ENCODE measurements at regions not wholly inside any gene's neighbourhood (a gene's known extent, or its start where the extent isn't known, plus 50 kb on each side); places are given as distances from the start of the nearest gene placed in this dataset.

- TF ChIP-seq ZNF24 (IDR thresholded peaks at IDR 0.05) (no peak), ELK4 (CRISPR knock-in tag; IDR thresholded peaks at IDR 0.05; ENCODE audit: borderline replicate concordance) (no peak), HCFC1 (IDR thresholded peaks at IDR 0.05; ENCODE audit: low read depth, low read length) (no peak), ZNF564 (CRISPR knock-in tag; IDR thresholded peaks at IDR 0.05) (no peak), HOMEZ (CRISPR knock-in tag; IDR thresholded peaks at IDR 0.05; ENCODE audit: low read depth) (no peak), KDM2A (CRISPR knock-in tag; IDR thresholded peaks at IDR 0.05; ENCODE audit: borderline replicate concordance, low read depth) (no peak), PCBP2 (optimal IDR thresholded peaks at IDR 0.05; ENCODE audit: low read depth, low read length, poor library complexity, severe bottlenecking) (no peak), MTA1 (CRISPR knock-in tag; IDR thresholded peaks at IDR 0.05; ENCODE audit: borderline replicate concordance) (no peak), ZKSCAN1 (IDR thresholded peaks at IDR 0.05; ENCODE audit: low read length) (no peak)
- TF ChIP-seq, protein P1, sequence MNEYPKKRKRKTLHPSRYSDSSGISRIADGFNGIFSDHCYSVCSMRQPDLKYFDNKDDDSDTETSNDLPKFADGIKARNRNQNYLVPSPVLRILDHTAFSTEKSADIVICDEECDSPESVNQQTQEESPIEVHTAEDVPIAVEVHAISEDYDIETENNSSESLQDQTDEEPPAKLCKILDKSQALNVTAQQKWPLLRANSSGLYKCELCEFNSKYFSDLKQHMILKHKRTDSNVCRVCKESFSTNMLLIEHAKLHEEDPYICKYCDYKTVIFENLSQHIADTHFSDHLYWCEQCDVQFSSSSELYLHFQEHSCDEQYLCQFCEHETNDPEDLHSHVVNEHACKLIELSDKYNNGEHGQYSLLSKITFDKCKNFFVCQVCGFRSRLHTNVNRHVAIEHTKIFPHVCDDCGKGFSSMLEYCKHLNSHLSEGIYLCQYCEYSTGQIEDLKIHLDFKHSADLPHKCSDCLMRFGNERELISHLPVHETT (CRISPR knock-in tag; conservative IDR thresholded peaks at IDR 0.05) = no peak
- TF ChIP-seq, protein P2, sequence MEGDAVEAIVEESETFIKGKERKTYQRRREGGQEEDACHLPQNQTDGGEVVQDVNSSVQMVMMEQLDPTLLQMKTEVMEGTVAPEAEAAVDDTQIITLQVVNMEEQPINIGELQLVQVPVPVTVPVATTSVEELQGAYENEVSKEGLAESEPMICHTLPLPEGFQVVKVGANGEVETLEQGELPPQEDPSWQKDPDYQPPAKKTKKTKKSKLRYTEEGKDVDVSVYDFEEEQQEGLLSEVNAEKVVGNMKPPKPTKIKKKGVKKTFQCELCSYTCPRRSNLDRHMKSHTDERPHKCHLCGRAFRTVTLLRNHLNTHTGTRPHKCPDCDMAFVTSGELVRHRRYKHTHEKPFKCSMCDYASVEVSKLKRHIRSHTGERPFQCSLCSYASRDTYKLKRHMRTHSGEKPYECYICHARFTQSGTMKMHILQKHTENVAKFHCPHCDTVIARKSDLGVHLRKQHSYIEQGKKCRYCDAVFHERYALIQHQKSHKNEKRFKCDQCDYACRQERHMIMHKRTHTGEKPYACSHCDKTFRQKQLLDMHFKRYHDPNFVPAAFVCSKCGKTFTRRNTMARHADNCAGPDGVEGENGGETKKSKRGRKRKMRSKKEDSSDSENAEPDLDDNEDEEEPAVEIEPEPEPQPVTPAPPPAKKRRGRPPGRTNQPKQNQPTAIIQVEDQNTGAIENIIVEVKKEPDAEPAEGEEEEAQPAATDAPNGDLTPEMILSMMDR (CRISPR knock-in tag; IDR thresholded peaks at IDR 0.05) = no peak
- TF ChIP-seq, protein P3, sequence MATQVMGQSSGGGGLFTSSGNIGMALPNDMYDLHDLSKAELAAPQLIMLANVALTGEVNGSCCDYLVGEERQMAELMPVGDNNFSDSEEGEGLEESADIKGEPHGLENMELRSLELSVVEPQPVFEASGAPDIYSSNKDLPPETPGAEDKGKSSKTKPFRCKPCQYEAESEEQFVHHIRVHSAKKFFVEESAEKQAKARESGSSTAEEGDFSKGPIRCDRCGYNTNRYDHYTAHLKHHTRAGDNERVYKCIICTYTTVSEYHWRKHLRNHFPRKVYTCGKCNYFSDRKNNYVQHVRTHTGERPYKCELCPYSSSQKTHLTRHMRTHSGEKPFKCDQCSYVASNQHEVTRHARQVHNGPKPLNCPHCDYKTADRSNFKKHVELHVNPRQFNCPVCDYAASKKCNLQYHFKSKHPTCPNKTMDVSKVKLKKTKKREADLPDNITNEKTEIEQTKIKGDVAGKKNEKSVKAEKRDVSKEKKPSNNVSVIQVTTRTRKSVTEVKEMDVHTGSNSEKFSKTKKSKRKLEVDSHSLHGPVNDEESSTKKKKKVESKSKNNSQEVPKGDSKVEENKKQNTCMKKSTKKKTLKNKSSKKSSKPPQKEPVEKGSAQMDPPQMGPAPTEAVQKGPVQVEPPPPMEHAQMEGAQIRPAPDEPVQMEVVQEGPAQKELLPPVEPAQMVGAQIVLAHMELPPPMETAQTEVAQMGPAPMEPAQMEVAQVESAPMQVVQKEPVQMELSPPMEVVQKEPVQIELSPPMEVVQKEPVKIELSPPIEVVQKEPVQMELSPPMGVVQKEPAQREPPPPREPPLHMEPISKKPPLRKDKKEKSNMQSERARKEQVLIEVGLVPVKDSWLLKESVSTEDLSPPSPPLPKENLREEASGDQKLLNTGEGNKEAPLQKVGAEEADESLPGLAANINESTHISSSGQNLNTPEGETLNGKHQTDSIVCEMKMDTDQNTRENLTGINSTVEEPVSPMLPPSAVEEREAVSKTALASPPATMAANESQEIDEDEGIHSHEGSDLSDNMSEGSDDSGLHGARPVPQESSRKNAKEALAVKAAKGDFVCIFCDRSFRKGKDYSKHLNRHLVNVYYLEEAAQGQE (IDR thresholded peaks at IDR 0.05; ENCODE audit: borderline replicate concordance in 1 of 2, low read depth in 1 of 2, low read length in 2 of 2) = no peak
- TF ChIP-seq, protein P4, sequence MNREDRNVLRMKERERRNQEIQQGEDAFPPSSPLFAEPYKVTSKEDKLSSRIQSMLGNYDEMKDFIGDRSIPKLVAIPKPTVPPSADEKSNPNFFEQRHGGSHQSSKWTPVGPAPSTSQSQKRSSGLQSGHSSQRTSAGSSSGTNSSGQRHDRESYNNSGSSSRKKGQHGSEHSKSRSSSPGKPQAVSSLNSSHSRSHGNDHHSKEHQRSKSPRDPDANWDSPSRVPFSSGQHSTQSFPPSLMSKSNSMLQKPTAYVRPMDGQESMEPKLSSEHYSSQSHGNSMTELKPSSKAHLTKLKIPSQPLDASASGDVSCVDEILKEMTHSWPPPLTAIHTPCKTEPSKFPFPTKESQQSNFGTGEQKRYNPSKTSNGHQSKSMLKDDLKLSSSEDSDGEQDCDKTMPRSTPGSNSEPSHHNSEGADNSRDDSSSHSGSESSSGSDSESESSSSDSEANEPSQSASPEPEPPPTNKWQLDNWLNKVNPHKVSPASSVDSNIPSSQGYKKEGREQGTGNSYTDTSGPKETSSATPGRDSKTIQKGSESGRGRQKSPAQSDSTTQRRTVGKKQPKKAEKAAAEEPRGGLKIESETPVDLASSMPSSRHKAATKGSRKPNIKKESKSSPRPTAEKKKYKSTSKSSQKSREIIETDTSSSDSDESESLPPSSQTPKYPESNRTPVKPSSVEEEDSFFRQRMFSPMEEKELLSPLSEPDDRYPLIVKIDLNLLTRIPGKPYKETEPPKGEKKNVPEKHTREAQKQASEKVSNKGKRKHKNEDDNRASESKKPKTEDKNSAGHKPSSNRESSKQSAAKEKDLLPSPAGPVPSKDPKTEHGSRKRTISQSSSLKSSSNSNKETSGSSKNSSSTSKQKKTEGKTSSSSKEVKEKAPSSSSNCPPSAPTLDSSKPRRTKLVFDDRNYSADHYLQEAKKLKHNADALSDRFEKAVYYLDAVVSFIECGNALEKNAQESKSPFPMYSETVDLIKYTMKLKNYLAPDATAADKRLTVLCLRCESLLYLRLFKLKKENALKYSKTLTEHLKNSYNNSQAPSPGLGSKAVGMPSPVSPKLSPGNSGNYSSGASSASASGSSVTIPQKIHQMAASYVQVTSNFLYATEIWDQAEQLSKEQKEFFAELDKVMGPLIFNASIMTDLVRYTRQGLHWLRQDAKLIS (CRISPR knock-in tag; IDR thresholded peaks at IDR 0.05) = no peak
- TF ChIP-seq, protein P5, sequence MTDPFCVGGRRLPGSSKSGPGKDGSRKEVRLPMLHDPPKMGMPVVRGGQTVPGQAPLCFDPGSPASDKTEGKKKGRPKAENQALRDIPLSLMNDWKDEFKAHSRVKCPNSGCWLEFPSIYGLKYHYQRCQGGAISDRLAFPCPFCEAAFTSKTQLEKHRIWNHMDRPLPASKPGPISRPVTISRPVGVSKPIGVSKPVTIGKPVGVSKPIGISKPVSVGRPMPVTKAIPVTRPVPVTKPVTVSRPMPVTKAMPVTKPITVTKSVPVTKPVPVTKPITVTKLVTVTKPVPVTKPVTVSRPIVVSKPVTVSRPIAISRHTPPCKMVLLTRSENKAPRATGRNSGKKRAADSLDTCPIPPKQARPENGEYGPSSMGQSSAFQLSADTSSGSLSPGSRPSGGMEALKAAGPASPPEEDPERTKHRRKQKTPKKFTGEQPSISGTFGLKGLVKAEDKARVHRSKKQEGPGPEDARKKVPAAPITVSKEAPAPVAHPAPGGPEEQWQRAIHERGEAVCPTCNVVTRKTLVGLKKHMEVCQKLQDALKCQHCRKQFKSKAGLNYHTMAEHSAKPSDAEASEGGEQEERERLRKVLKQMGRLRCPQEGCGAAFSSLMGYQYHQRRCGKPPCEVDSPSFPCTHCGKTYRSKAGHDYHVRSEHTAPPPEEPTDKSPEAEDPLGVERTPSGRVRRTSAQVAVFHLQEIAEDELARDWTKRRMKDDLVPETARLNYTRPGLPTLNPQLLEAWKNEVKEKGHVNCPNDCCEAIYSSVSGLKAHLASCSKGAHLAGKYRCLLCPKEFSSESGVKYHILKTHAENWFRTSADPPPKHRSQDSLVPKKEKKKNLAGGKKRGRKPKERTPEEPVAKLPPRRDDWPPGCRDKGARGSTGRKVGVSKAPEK (CRISPR knock-in tag; IDR thresholded peaks at IDR 0.05; ENCODE audit: borderline replicate concordance) = no peak
Observed at GRCh38 chr4:127284236-127284635, 348.5 kb upstream of the INTU start.
